GM12865 (cell line): ENCODE measurements at regions not wholly inside any gene's neighbourhood (a gene's known extent, or its start where the extent isn't known, plus 50 kb on each side); places are given as distances from the start of the nearest gene placed in this dataset.

ENCODE experiments used
- DNase-seq: peaks from one replicate; pipeline ENCODE4 v3.0.0; 2010; ENCODE audit warnings: low read depth
- H3K4me3 ChIP-seq: 2 replicates; pipeline ENCODE4 v1.5.1; 2011; ENCODE audit warnings: mild to moderate bottlenecking, low read depth, low read length, control low read depth
- TF ChIP-seq, protein P1 (sequence below): IDR thresholded peaks from 2 replicates; pipeline ENCODE4 v1.5.1; 2011; ENCODE audit warnings: low read length, control low read depth, low read depth, inconsistent platforms; ENCODE audit not compliant: insufficient read depth; ENCODE audit errors: missing control alignments

DNA sequence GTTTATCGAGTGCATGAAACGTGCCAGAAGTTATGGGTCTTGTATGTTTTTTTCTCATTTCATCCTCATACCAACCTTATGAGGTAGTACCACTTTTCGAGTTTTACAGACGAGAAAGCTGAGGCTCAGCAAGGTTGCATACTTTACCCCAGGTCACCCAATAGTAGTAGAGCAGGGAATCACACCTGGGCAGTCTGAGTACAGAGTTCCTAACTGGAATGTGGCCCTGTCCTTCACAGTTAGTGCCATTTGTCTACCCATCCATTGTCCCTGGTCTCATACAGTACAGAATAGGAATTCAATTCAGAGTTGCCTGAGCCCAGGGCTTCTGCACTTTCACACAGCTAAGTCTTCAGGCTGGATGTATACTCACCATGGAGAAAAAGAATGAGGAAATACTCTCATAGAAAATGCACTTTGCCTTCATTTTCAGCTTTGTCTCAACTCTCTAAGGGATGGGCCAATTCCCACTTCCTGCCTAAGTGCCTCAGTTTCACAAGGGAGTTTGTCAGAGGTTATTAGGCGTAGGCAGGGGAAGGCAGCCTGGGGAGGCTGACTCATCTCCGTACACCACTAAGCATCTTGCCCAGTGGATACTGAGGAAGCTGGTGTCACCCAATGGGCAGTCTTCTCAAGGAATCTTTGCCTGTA, 93.2 kb downstream of the TMEM212 start:
- no peak for DNase-seq
- TF ChIP-seq, protein P1, sequence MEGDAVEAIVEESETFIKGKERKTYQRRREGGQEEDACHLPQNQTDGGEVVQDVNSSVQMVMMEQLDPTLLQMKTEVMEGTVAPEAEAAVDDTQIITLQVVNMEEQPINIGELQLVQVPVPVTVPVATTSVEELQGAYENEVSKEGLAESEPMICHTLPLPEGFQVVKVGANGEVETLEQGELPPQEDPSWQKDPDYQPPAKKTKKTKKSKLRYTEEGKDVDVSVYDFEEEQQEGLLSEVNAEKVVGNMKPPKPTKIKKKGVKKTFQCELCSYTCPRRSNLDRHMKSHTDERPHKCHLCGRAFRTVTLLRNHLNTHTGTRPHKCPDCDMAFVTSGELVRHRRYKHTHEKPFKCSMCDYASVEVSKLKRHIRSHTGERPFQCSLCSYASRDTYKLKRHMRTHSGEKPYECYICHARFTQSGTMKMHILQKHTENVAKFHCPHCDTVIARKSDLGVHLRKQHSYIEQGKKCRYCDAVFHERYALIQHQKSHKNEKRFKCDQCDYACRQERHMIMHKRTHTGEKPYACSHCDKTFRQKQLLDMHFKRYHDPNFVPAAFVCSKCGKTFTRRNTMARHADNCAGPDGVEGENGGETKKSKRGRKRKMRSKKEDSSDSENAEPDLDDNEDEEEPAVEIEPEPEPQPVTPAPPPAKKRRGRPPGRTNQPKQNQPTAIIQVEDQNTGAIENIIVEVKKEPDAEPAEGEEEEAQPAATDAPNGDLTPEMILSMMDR, result no peak
- H3K4me3 ChIP-seq, result no peak overlapping the region

DNA sequence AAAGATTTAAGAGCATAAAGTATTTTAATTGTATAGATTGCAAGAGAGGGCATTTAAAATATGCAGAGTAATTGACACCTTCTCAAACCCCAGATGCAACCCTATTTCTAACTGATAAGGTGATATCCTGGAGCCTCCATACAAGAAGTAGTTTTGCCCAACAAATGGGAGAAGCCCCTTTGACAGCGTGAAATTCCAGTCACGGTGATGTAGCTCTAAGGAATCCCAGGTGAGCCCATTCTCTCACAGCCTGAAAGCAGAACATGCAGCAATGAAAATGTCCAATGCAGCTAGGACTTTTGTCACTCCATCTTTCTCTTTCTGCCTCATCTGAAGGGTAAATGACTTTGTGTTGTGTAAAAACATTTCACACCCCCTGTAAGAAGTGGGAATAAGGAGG, 96.4 kb downstream of the TMEM212 start:
- H3K4me3 ChIP-seq, result no peak overlapping the region
- DNase-seq, result no peak
- TF ChIP-seq, protein P1, result no peak

DNA sequence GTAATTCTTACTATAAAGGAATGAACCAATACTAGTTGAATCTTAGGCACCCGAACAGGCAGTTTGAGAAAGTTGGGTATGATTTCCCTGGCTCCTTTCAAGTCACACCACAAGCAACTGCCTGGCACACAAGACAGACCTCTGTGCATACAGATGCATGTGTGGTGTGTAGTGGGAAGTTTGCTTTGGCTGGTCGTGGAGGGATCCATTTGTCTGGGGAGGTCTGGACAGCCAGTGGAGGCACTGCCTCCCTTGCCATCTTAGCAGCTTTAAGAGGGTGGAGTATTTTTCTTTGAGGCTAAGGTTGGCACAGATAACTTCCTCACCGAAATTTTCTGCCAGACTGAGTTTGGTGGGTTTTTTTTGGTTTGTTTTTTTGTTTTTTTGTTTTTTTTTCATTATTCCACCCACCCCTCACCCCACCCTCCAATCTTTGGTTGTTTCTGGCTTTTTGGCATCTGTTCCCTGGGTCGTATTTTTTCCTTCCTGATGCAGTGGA, 97.1 kb downstream of the TMEM212 start:
- TF ChIP-seq, protein P1, result no peak
- H3K4me3 ChIP-seq, result no peak overlapping the region
- DNase-seq, result no peak

DNA sequence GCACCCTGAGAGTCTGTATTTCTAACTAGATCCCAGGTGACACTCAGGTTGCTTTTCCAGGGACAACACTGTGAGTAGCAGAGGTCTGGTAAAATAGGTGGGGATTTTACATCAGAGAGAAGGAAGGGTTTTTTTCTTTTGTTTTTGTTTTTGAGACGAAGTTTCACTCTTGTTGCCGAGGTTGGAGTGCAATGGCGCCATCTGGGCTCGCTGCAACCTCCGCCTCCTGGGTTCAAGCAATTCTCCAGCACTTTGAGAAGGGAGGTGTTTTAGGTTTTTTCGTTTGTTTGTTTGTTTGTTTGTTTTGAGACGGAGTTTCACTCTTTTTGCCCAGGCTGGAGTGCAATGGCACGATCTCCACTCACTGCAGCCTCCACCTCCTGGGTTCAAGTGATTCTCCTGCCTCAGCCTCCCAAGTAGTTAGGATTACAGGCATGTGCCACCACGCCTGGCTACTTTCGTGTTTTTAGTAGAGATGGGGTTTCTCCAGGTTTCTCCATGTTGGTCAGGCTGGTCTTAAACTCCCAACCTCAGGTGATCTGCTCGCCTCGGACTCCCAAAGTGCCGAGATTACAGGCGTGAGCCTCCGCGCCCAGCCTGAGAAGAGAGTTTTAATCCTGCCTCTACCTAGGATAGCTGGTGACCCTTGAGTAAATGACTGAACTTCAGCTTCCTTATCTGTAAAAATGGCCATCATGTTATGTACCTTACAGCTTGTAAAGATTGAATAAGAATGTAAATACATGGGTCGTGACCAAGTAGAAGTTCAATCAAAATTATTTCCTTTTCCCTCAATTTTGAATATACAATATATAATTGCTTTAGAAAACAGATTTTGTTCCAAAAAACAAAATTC, 95.9 kb upstream of the FNDC3B start:
- DNase-seq, result no peak
- TF ChIP-seq, protein P1, result no peak
- no peak overlapping the region for H3K4me3 ChIP-seq

GRCh38 chr3:171944118-171945016, 95.0 kb upstream of the FNDC3B start:
- H3K4me3 ChIP-seq, result no peak overlapping the region
- DNase-seq, result no peak
- TF ChIP-seq, protein P1, result no peak

DNA sequence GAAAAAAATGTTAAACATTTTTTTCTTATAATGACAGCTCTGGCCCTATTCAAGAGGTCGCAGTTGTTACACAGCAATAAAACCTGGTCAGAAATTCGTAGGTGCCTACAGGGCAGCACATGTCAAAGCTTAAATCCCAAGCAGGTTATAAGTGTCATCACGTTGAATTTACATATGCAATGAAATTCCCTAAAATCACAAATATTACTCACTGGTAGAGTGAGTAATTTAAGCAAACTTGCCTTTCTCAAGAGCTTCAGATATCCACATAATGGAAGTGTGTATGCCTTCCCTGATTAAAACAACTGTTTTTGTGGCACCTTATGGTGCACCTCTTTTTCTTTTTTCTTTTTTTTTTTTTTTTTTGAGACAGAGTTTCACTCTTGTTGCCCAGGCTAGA, 90.7 kb upstream of the FNDC3B start:
- H3K4me3 ChIP-seq, result no peak overlapping the region
- DNase-seq, result no peak
- TF ChIP-seq, protein P1, result no peak
